ENCODE measurements at regions not wholly inside any gene's neighbourhood (a gene's known extent, or its start where the extent isn't known, plus 50 kb on each side); places are given as distances from the start of the nearest gene placed in this dataset.

- WGBS (ENCODE audit: low lambda C conversion rate), result 80% methylated on average over 7 of the region's 7 CpGs
- Histone ChIP-seq H3K9me3 (ENCODE audit: low read length) (no peaks in the 10 kb centered on the region), H4K20me1 (ENCODE audit: insufficient read depth, low read length) (no peaks in the 10 kb centered on the region), H3K4me3 (replicated peaks in 1 of 3; ENCODE audit: insufficient read depth in 1 of 3, low read depth in 2 of 3, low read length in 3 of 3) (no peak overlapping the region), H3K36me3 (replicated peaks in 1 of 2; ENCODE audit: control insufficient read depth in 1 of 2, insufficient read depth in 2 of 2, low read length in 2 of 2) (no peaks in the 10 kb centered on the region), H3K4me1 (ENCODE audit: insufficient read depth, low read length) (peaks cover 14% of the 10 kb centered on the region), H2AFZ (ENCODE audit: low read length) (no peak overlapping the region), H3K27ac (ENCODE audit: extremely low read length, insufficient read depth, low read length) (no peak overlapping the region), H3K4me2 (ENCODE audit: low read depth, low read length) (no peak overlapping the region), H3K79me2 (ENCODE audit: insufficient read depth, low read length) (no peaks in the 10 kb centered on the region), H3K9ac (ENCODE audit: insufficient read depth, low read depth, low read length) (no peak overlapping the region), H3K27me3 (ENCODE audit: control insufficient read depth in 1 of 2, insufficient read depth in 2 of 2, low read length in 2 of 2) (peaks cover 0 to 3% of the 10 kb centered on the region in 2 experiments; a peak in 1 of 5 replicates)
- BruUV-seq (replicated peaks), result no TSS peak
- POLR2A ChIA-PET, result no interaction called here
- intact Hi-C loops (cut with micrococcal nuclease; ENCODE audit: unreplicated experiment) (no loop called here), in situ Hi-C loops (cut with HindIII; ENCODE audit: extremely low pct_ligation_motif_present, low pct_unique_long_range_greater_than_20kb) (no loop called here)
- no peak for ATAC-seq
- no peak for TF ChIP-seq ISL2 (CRISPR knock-in tag; IDR thresholded peaks at IDR 0.05)
- no peak for TF ChIP-seq ZNF496 (CRISPR knock-in tag; IDR thresholded peaks at IDR 0.05; ENCODE audit: insufficient replicate concordance)
- TF ChIP-seq BRCA1 (CRISPR knock-in tag; IDR thresholded peaks at IDR 0.05), result no peak
- no peak for TF ChIP-seq RXRB (CRISPR knock-in tag; IDR thresholded peaks at IDR 0.05; ENCODE audit: borderline replicate concordance)
- TF ChIP-seq ZNF207 (IDR thresholded peaks at IDR 0.05; ENCODE audit: borderline replicate concordance), result no peak
- TF ChIP-seq LRRFIP1 (CRISPR knock-in tag; conservative IDR thresholded peaks at IDR 0.05), result no peak
- no peak for TF ChIP-seq NR2F1 (CRISPR knock-in tag; IDR thresholded peaks at IDR 0.05)
- no peak for TF ChIP-seq ZNF136 (CRISPR knock-in tag; IDR thresholded peaks at IDR 0.05; ENCODE audit: low read depth)
- no peak for TF ChIP-seq ZBTB37 (CRISPR knock-in tag; IDR thresholded peaks at IDR 0.05)
- no peak for TF ChIP-seq ZNF281 (CRISPR knock-in tag; IDR thresholded peaks at IDR 0.05; ENCODE audit: borderline replicate concordance)
- no peak for TF ChIP-seq NFKBIZ (CRISPR knock-in tag; IDR thresholded peaks at IDR 0.05)
- TF ChIP-seq ZNF510 (CRISPR knock-in tag; IDR thresholded peaks at IDR 0.05; ENCODE audit: low read depth), result no peak
- no peak for TF ChIP-seq ZNF776 (CRISPR knock-in tag; IDR thresholded peaks at IDR 0.05)
- TF ChIP-seq U2AF2 (IDR thresholded peaks at IDR 0.05; ENCODE audit: low read depth, low read length), result no peak
- no peak for TF ChIP-seq SP2 (CRISPR knock-in tag; IDR thresholded peaks at IDR 0.05)
- TF ChIP-seq ZBTB42 (CRISPR knock-in tag; IDR thresholded peaks at IDR 0.05), result no peak
- DNase-seq (ENCODE audit: low spot score), result no peak
- CTCF ChIA-PET (ENCODE audit: low intra/inter-chr PET ratio, low total read pairs), result no interaction called here
- no peak for FAIRE-seq
These were observed 179.8 kb upstream of the S1PR3 start for GRCh38 chr9:88811511-88811910.
